HepG2 (cell line): ENCODE measurements at regions not wholly inside any gene's neighbourhood (a gene's known extent, or its start where the extent isn't known, plus 50 kb on each side); places are given as distances from the start of the nearest gene placed in this dataset.

ENCODE experiments used
- ATAC-seq: fragments of 200-7000 bp; cut with Tn5 transposase; 3 replicates; pipeline ENCODE4 v1.9.1; 2020; ENCODE audit warnings: mild to moderate bottlenecking, moderate library complexity
- BruUV-seq: library from RNA; stranded (reverse); fragments of 400-500 nt; replicated peaks from 2 replicates; lab custom pipeline; 2021; lab: Mats Ljungman, UMichigan
- CTCF ChIA-PET: fragments of 300-600 bp; formaldehyde crosslinking; extraction: SDS; loops from one replicate; lab custom pipeline; 2021; ENCODE audit warnings: low total read pairs, inconsistent platforms, low intra/inter-chr PET ratio; lab: Yijun Ruan, JAX
- POLR2A ChIA-PET: fragments of 350-600 bp; sonication (Branson Sonifier 250); formaldehyde crosslinking; loops from one replicate; lab custom pipeline; 2020; ENCODE audit warnings: antibody characterized with exemption, inconsistent platforms; lab: Yijun Ruan, JAX
- DNase-seq: peaks from one replicate; pipeline ENCODE4 v3.0.0-alpha.2; 2015; ENCODE audit warnings: low spot score
- FAIRE-seq: peaks from 3 replicates; lab custom pipeline; 2011; peaks lifted over from hg19 to GRCh38; lab: Jason Lieb, UNC
- H2AFZ ChIP-seq: one replicate; pipeline ENCODE4 v1.6.1; 2011; ENCODE audit warnings: low read length, inconsistent platforms
- H3K27ac ChIP-seq: fragments of 300-600 bp; 3 replicates; pipeline ENCODE4 v1.8.0; 2011; ENCODE audit warnings: mixed run types, mild to moderate bottlenecking, mixed read lengths, low read length, inconsistent platforms; ENCODE audit not compliant: insufficient read depth; ENCODE audit errors: extremely low read length
- H3K27me3 ChIP-seq, 2 experiments: fragments of 200-600 bp in 1 of 2; 2 replicates in 1 of 2; 3 replicates in 1 of 2; pipeline versions ENCODE4 v1.6.0 to v1.8.0; 2011; ENCODE audit warnings: low read length in 2 of 2, mild to moderate bottlenecking in 2 of 2, moderate library complexity in 2 of 2, inconsistent platforms in 1 of 2; ENCODE audit not compliant: insufficient read depth in 2 of 2, control insufficient read depth in 1 of 2
- H3K36me3 ChIP-seq, 2 experiments: fragments of 200-600 bp in 1 of 2; replicated peaks in 1 of 2; 2 replicates in 1 of 2; 3 replicates in 1 of 2; pipeline versions ENCODE4 v1.5.1 to v1.8.0; 2011; ENCODE audit warnings: low read length in 2 of 2, inconsistent platforms in 1 of 2; ENCODE audit not compliant: insufficient read depth in 2 of 2, control insufficient read depth in 1 of 2
- H3K4me1 ChIP-seq: 2 replicates; pipeline ENCODE4 v1.5.1; 2012; ENCODE audit warnings: low read length, inconsistent platforms; ENCODE audit not compliant: insufficient read depth
- H3K4me2 ChIP-seq: 2 replicates; pipeline ENCODE4 v1.6.0; 2011; ENCODE audit warnings: low read depth, low read length, inconsistent platforms
- H3K4me3 ChIP-seq, 3 experiments: fragments of 200-600 bp in 1 of 3; sonication (generic), shearing (Covaris generic) in 1 of 3; replicated peaks in 1 of 3; 2 replicates each; pipeline ENCODE4 v1.5.1; 2011 to 2016; ENCODE audit warnings: low read length in 3 of 3, inconsistent platforms in 2 of 3, low read depth in 2 of 3, mild to moderate bottlenecking in 2 of 3, control low read depth in 1 of 3, mixed read lengths in 1 of 3; ENCODE audit not compliant: insufficient read depth in 1 of 3
- H3K79me2 ChIP-seq: one replicate; pipeline ENCODE4 v1.6.1; 2011; ENCODE audit warnings: low read length, inconsistent platforms; ENCODE audit not compliant: insufficient read depth
- H3K9ac ChIP-seq: 2 replicates; pipeline ENCODE4 v1.6.0; 2011; ENCODE audit warnings: mild to moderate bottlenecking, low read depth, low read length, inconsistent platforms; ENCODE audit not compliant: insufficient read depth
- H3K9me3 ChIP-seq: 2 replicates; pipeline ENCODE4 v1.5.1; 2012; ENCODE audit warnings: mild to moderate bottlenecking, low read length
- H4K20me1 ChIP-seq: 2 replicates; pipeline ENCODE4 v1.6.0; 2011; ENCODE audit warnings: inconsistent platforms, mild to moderate bottlenecking, low read length, moderate library complexity; ENCODE audit not compliant: insufficient read depth
- AHR ChIP-seq: IDR thresholded peaks from 2 replicates; pipeline ENCODE4 v1.6.1; 2018; ENCODE audit warnings: missing genetic modification reagents, missing compliant biosample characterization
- MLX ChIP-seq: IDR thresholded peaks from 2 replicates; pipeline ENCODE4 v1.6.1; 2016
- RERE ChIP-seq: IDR thresholded peaks from 2 replicates; pipeline ENCODE4 v1.6.1; 2016; ENCODE audit warnings: low read depth, missing genetic modification reagents, missing compliant biosample characterization
- YY1 ChIP-seq: IDR thresholded peaks from 2 replicates; pipeline ENCODE4 v1.6.1; 2011; ENCODE audit warnings: low read length, low read depth, moderate library complexity, mild to moderate bottlenecking; ENCODE audit not compliant: insufficient read depth, insufficient replicate concordance
- ZHX2 ChIP-seq, 2 experiments: sonication (generic) in 1 of 2; formaldehyde crosslinking in 1 of 2; IDR thresholded peaks; 2 replicates each; pipeline versions ENCODE4 v1.6.1 to v1.9.0; 2014 to 2022; ENCODE audit warnings: antibody characterized with exemption in 1 of 2, borderline replicate concordance in 1 of 2, inconsistent platforms in 1 of 2, low read depth in 1 of 2, missing genetic modification reagents in 1 of 2
- ZNF10 ChIP-seq: sonication (generic); formaldehyde crosslinking; IDR thresholded peaks from 2 replicates; pipeline ENCODE4 v1.4.0; 2020; ENCODE audit warnings: mild to moderate bottlenecking, low read depth, missing genetic modification reagents, borderline replicate concordance
- WGBS: methylation state at CpG from one replicate; pipeline ENCODE4 v1.1.6; 2017; ENCODE audit warnings: low lambda C conversion rate; 5-methylcytosine and 5-hydroxymethylcytosine counted together
- in situ Hi-C: cut with HindIII; loops from 2 replicates; pipeline ENCODE4 v1.10.0; 2017; ENCODE audit warnings: low pct_unique_long_range_greater_than_20kb; ENCODE audit not compliant: extremely low pct_ligation_motif_present
- intact Hi-C: fragments of 100-400 bp; cut with micrococcal nuclease; formaldehyde crosslinking; loops from one replicate; pipeline ENCODE4 v1.10.0; 2022; ENCODE audit not compliant: unreplicated experiment

GRCh38 chr1:82279241-82279640, 478.5 kb downstream of the ADGRL2 start (continued):
- TF ChIP-seq RERE (CRISPR knock-in tag) = no peak
- no peak for TF ChIP-seq AHR (CRISPR knock-in tag)
- TF ChIP-seq ZNF10 (CRISPR knock-in tag) = no peak
- TF ChIP-seq MLX (CRISPR knock-in tag) = no peak
- TF ChIP-seq YY1 = no peak

- Histone ChIP-seq H3K27ac (no peak overlapping the region), H3K4me3 (no peak overlapping the region), H2AFZ (no peak overlapping the region), H3K36me3 (no peaks in the 10 kb centered on the region), H3K9ac (no peak overlapping the region), H3K27me3 (no peaks in the 10 kb centered on the region), H3K4me1 (no peaks in the 10 kb centered on the region), H3K9me3 (peaks cover 62% of the 10 kb centered on the region), H3K79me2 (no peaks in the 10 kb centered on the region), H4K20me1 (no peaks in the 10 kb centered on the region), H3K4me2 (no peak overlapping the region)
- intact Hi-C loops = no loop called here
- POLR2A ChIA-PET = no interaction called here
- no peak for FAIRE-seq
- no peak for ATAC-seq
- in situ Hi-C loops = no loop called here
- TF ChIP-seq ZHX2 (IDR thresholded peaks at IDR 0.05; ENCODE audit: low read depth) (no peak), ZHX2 (CRISPR knock-in tag; IDR thresholded peaks at IDR 0.05; ENCODE audit: borderline replicate concordance) (no peak)
- CTCF ChIA-PET = no interaction called here
- DNase-seq = no peak
- no TSS peak for BruUV-seq
- 2% methylated on average over 2 of the region's 2 CpGs for WGBS
Measured at GRCh38 chr1:82273816-82274215, 473.1 kb downstream of the ADGRL2 start.
